ENCODE measurements at regions not wholly inside any gene's neighbourhood (a gene's known extent, or its start where the extent isn't known, plus 50 kb on each side); places are given as distances from the start of the nearest gene placed in this dataset.

DNA sequence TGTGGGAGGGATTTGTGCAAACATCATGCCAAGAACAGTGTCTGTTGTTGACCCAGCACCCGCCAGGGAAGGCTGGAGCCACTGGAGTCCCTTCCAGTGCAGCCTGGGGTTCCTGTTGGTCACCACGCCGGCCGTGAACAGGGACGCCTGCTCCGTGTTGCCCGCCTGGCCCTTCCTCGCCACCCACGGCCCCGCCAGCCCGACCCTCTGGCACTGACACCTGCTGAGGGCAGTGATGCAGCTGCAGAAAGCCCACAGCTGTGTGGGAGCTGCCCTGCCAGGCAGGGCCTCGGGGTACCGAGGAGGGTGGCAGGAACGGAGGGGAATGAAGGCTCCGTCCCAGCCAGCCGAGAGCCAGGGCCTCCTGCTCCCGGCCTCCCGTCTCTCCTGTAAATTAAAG is 75.5 kb upstream of the SLCO4A1 start:
- CTCF ChIA-PET, result interaction anchor here (1.1 kb wide), 1 partner anchor 9 kb away, joined by 3 read pairs; no protein-coding TSS in a partner anchor
- POLR2A ChIA-PET, result no interaction called here
- TF ChIP-seq, protein P1, sequence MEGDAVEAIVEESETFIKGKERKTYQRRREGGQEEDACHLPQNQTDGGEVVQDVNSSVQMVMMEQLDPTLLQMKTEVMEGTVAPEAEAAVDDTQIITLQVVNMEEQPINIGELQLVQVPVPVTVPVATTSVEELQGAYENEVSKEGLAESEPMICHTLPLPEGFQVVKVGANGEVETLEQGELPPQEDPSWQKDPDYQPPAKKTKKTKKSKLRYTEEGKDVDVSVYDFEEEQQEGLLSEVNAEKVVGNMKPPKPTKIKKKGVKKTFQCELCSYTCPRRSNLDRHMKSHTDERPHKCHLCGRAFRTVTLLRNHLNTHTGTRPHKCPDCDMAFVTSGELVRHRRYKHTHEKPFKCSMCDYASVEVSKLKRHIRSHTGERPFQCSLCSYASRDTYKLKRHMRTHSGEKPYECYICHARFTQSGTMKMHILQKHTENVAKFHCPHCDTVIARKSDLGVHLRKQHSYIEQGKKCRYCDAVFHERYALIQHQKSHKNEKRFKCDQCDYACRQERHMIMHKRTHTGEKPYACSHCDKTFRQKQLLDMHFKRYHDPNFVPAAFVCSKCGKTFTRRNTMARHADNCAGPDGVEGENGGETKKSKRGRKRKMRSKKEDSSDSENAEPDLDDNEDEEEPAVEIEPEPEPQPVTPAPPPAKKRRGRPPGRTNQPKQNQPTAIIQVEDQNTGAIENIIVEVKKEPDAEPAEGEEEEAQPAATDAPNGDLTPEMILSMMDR (IDR thresholded peaks at IDR 0.05; ENCODE audit: control extremely low read depth, extremely low read depth, low read depth, missing control alignments), result no peak
- no peak for DNase-seq (ENCODE audit: extremely low spot score)

DNA sequence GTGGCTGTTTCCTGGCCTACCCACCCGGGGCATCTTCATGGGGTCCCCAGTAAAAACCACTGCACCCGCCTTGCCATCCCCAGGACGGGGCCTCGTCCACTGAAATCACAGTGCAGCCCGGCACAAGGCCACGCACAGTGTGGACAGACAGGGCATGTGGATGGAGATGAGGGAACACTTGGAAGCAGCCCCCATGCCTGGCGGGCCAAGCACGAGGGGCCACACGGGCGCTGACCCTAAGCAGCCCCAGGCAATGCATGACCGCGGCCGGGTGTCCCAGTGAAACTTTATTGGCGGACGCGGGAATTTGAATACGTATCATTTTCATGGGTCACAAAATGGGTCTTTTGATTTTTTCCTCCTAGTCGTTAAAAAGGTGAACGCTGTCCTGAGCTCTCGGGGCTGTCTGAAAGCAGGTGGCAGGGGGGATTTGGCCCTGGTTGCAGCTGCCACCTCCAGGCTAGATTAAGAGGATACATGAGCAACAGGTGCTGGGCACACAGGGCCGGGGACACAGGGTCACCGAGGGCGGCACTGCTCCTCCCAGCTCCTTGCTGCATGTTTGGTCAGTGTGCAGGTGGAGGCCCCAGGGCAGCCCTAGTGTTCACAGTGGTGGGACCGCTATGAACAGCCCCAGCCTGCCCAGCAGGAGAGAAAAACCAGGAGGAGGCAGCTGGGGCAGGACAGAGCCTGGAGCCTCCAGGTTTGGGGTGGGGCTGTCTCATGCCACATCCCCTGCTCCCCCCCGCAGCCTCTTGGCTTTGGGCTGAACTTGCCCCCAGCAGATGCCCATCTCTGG is 74.9 kb upstream of the SLCO4A1 start:
- POLR2A ChIA-PET, result no interaction called here

DNA sequence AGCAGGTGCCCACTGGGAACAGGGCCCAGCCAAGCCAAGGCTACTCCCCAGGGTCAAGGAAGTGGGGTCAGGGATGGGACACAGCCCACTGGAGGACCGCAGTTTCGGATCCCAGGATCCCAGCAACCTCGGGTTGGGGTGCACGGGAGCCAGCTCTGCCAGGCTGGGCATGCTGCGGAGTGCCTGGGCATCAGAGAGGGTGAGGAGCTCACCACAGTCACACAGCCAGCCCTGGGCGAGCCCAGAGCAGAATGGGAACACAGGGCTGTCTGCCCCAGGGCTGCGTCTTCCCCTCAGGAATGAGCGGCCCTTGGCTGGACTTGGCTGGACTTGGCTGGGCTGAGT is 74.3 kb upstream of the SLCO4A1 start:
- CTCF ChIA-PET, result no interaction called here
- POLR2A ChIA-PET, result no interaction called here
- TF ChIP-seq, protein P1 (IDR thresholded peaks at IDR 0.05; ENCODE audit: control extremely low read depth, extremely low read depth, low read depth, missing control alignments), result no peak
- DNase-seq (ENCODE audit: extremely low spot score), result no peak

More for the DNA sequence above, 74.9 kb upstream of the SLCO4A1 start:
- TF ChIP-seq, protein P1 (IDR thresholded peaks at IDR 0.05; ENCODE audit: control extremely low read depth, extremely low read depth, low read depth, missing control alignments), result no peak
- CTCF ChIA-PET, result interaction anchor here (1.1 kb wide), 1 partner anchor 9 kb away, joined by 3 read pairs; no protein-coding TSS in a partner anchor
- no peak for DNase-seq (ENCODE audit: extremely low spot score)

DNA sequence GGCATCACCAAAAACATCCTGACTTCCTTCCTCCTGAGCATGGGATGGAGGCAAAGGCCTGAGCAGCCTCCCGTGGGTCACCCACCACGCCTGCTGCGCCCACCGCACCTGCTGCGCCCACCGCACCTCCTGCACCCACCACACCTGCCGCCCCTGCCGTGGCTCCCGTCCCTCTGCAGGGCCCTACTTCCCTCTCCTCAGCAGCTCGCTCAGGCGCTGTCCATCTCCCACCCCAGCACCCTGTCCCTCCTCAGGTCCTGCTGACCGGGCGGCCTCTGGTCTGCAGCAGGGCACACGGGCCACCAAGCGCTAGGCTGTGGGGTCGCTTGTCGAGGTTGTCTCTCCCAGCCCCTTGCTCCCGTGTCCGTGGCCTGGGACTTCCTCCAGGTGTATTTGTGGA is 72.7 kb upstream of the SLCO4A1 start:
- DNase-seq (ENCODE audit: extremely low spot score), result no peak
- CTCF ChIA-PET, result no interaction called here
- TF ChIP-seq, protein P1 (IDR thresholded peaks at IDR 0.05; ENCODE audit: control extremely low read depth, extremely low read depth, low read depth, missing control alignments), result no peak
- POLR2A ChIA-PET, result no interaction called here

DNA sequence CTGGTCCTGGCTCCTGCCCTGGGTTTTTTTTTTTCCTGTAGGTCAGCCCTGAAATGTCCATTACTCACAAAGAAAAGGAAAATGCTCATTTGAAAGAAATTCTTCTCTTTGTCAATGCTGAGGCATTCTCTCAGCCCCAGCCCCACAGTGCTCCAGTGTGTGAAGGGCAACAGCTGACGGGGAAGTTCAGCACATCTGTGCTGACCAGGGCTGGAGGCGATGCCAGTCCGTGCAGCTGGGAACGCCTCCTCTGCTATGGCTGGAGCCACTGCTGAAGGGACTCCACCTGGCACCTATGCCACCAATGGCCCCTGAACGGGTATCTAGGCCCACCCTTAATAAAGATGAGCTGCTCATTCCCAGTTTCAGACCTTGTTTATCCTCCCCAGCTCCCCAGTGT is 71.9 kb upstream of the SLCO4A1 start:
- TF ChIP-seq, protein P1 (IDR thresholded peaks at IDR 0.05; ENCODE audit: control extremely low read depth, extremely low read depth, low read depth, missing control alignments), result no peak
- no peak for DNase-seq (ENCODE audit: extremely low spot score)
- POLR2A ChIA-PET, result no interaction called here
- CTCF ChIA-PET, result no interaction called here

DNA sequence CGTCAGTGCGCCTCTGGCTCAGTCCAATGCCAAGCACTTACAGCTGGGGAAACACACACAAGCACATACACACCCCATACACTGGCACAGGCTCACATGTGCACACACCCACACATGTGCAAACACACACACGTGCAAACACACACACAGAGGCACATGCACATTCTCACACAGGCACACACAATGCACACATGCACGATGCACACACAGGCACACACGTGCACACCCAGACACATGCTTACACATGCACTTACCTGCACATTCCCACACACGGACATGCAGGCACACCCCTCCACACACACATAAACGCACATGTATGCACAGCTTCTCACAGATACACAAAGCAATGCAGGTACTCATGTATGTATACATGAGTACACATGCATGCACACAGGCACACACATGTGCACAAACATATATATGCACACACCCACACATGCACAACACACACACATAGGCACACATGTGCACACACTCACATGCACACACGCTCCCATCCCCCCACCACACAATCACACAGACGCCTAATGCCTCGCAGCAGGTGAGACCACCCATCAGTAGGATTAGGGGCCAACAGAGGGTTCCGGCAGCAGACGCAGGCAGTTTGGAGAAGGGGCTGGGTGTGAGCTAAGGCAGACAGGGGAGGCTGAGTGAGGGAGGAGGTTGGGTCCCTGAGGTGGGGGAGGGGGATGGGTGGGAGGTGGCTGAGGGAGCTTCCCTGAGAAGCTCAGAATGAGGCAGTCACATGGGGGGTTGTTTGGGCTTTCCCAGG is 71.2 kb upstream of the SLCO4A1 start:
- TF ChIP-seq, protein P1 (IDR thresholded peaks at IDR 0.05; ENCODE audit: control extremely low read depth, extremely low read depth, low read depth, missing control alignments), result no peak
- no peak for DNase-seq (ENCODE audit: extremely low spot score)
- ChIA-PET CTCF (interaction anchor here (1.6 kb wide), 1 partner anchor 72 kb away, joined by 3 read pairs; no protein-coding TSS in a partner anchor), POLR2A (no interaction called here)
